HepG2 (cell line): ENCODE measurements at regions not wholly inside any gene's neighbourhood (a gene's known extent, or its start where the extent isn't known, plus 50 kb on each side); places are given as distances from the start of the nearest gene placed in this dataset.

Experiments
- BCLAF1 ChIP-seq: fragments of 450-650 bp; IDR thresholded peaks from 2 replicates; pipeline ENCODE4 v1.6.1; 2017; ENCODE audit warnings: mild to moderate bottlenecking
- CC2D1A ChIP-seq: sonication (generic); formaldehyde crosslinking; IDR thresholded peaks from 2 replicates; pipeline ENCODE4 v1.8.1; 2023; ENCODE audit warnings: mild to moderate bottlenecking, missing genetic modification reagents
- E2F5 ChIP-seq: sonication (generic); formaldehyde crosslinking; conservative IDR thresholded peaks from 2 replicates; pipeline ENCODE4 v1.4.0; 2020; ENCODE audit warnings: missing genetic modification reagents
- GLMP ChIP-seq: sonication (generic); formaldehyde crosslinking; IDR thresholded peaks from 2 replicates; pipeline ENCODE4 v1.9.0; 2021; ENCODE audit warnings: missing genetic modification reagents, mild to moderate bottlenecking, borderline replicate concordance
- HDAC1 ChIP-seq: sonication (generic); formaldehyde crosslinking; IDR thresholded peaks from 2 replicates; pipeline ENCODE4 v1.5.1; 2020; ENCODE audit warnings: mild to moderate bottlenecking, missing genetic modification reagents
- HNRNPH1 ChIP-seq: fragments of 200-400 bp; formaldehyde crosslinking; optimal IDR thresholded peaks from 2 replicates; pipeline ENCODE3; 2017; ENCODE audit warnings: mild to moderate bottlenecking, low read depth, low read length
- KLF6 ChIP-seq: IDR thresholded peaks from 2 replicates; pipeline ENCODE4 v1.8.0; 2016; ENCODE audit warnings: missing biosample characterization, missing genetic modification reagents
- MAF1 ChIP-seq: sonication (generic); formaldehyde crosslinking; IDR thresholded peaks from 2 replicates; pipeline ENCODE4 v1.5.0; 2020; ENCODE audit warnings: missing genetic modification reagents, borderline replicate concordance
- MAX ChIP-seq: IDR thresholded peaks from 2 replicates; pipeline ENCODE4 v1.6.1; 2012; ENCODE audit warnings: inconsistent platforms
- SAP130 ChIP-seq: IDR thresholded peaks from 2 replicates; pipeline ENCODE4 v1.6.1; 2016; ENCODE audit warnings: low read depth
- ZFYVE20 ChIP-seq: sonication (generic); formaldehyde crosslinking; IDR thresholded peaks from 2 replicates; pipeline ENCODE4 v1.8.0; 2023; ENCODE audit warnings: low read depth, mild to moderate bottlenecking, moderate library complexity, missing genetic modification reagents, borderline replicate concordance
- ZNF280D ChIP-seq: sonication (generic); formaldehyde crosslinking; IDR thresholded peaks from 2 replicates; pipeline ENCODE4 v1.5.1; 2020; ENCODE audit warnings: mild to moderate bottlenecking, missing genetic modification reagents
- ZNF362 ChIP-seq: sonication (generic); formaldehyde crosslinking; IDR thresholded peaks from 2 replicates; pipeline ENCODE4 v1.4.0; 2020; ENCODE audit warnings: missing genetic modification reagents, mild to moderate bottlenecking, borderline replicate concordance
- ZNF639 ChIP-seq: conservative IDR thresholded peaks from 2 replicates; pipeline ENCODE4 v1.6.1; 2018; ENCODE audit warnings: missing genetic modification reagents
- ZSCAN12 ChIP-seq: sonication (generic); formaldehyde crosslinking; IDR thresholded peaks from 2 replicates; pipeline ENCODE4 v1.9.0; 2021; ENCODE audit warnings: mild to moderate bottlenecking, missing genetic modification reagents

GRCh38 chr3:13254028-13254951 is 165.8 kb downstream of the NUP210 start (continued):
- no peak for TF ChIP-seq ZNF639 (CRISPR knock-in tag)
- no peak for TF ChIP-seq ZNF362 (CRISPR knock-in tag)
- TF ChIP-seq MAX, result peak; percentile 43; the same call in 1 of the 2 replicates
- no peak for TF ChIP-seq GLMP (CRISPR knock-in tag)
- TF ChIP-seq BCLAF1, result no peak
- TF ChIP-seq SAP130 (CRISPR knock-in tag), result peak; percentile 37; the same call in 1 of the 2 replicates
- no peak for TF ChIP-seq E2F5 (CRISPR knock-in tag)
- peak; percentile 80 for TF ChIP-seq HDAC1 (CRISPR knock-in tag)
- no peak for TF ChIP-seq HNRNPH1
- TF ChIP-seq CC2D1A (CRISPR knock-in tag), result no peak
- peak; percentile 57; the same call in 1 of the 2 replicates for TF ChIP-seq ZNF280D (CRISPR knock-in tag)
- no peak; the same call in 1 of the 2 replicates for TF ChIP-seq KLF6 (CRISPR knock-in tag)
- no peak for TF ChIP-seq MAF1 (CRISPR knock-in tag)
- no peak for TF ChIP-seq ZSCAN12 (CRISPR knock-in tag)
- no peak for TF ChIP-seq ZFYVE20 (CRISPR knock-in tag)
